VCaP (cell line): ENCODE measurements at regions not wholly inside any gene's neighbourhood (a gene's known extent, or its start where the extent isn't known, plus 50 kb on each side); places are given as distances from the start of the nearest gene placed in this dataset.

ENCODE experiments used
- H3K27ac ChIP-seq: fragments of 450-650 bp; 2 replicates; pipeline ENCODE4 v1.5.1; 2017
- TF ChIP-seq, protein P1 (sequence below): fragments of 450-650 bp; conservative IDR thresholded peaks from 2 replicates; pipeline ENCODE4 v1.5.1; 2017; ENCODE audit warnings: mild to moderate bottlenecking, moderate library complexity

DNA sequence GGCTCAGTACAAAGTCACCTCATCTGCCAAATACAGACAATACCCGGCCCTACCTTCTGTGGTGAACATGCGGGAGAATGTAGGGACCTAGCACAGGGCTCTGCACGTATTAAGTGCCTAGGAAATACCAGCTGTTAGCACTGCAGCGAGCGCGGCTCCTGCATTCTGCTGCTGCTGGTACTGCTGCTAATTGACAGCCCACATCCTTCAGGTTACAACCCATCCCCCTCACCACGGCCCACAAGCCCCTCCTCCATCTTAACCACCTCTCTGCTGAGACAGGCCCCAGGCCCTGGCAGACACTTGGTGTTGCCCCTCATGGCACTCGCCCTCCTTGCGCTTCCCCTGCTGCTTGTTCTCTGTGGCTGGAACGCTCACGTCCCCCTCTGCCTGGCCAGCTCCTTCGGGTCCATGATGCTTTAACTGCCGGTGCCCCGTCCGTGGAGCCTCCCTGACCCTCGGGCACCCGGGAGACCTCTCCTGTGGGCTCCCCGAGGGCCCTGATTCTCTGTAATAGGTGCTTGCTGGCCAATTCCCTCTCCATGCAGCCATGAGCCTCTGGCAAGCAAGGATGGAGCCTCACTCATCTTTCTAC lies 53.3 kb upstream of the LOXL4 start:
- H3K27ac ChIP-seq, result no peak overlapping the region
- TF ChIP-seq, protein P1, sequence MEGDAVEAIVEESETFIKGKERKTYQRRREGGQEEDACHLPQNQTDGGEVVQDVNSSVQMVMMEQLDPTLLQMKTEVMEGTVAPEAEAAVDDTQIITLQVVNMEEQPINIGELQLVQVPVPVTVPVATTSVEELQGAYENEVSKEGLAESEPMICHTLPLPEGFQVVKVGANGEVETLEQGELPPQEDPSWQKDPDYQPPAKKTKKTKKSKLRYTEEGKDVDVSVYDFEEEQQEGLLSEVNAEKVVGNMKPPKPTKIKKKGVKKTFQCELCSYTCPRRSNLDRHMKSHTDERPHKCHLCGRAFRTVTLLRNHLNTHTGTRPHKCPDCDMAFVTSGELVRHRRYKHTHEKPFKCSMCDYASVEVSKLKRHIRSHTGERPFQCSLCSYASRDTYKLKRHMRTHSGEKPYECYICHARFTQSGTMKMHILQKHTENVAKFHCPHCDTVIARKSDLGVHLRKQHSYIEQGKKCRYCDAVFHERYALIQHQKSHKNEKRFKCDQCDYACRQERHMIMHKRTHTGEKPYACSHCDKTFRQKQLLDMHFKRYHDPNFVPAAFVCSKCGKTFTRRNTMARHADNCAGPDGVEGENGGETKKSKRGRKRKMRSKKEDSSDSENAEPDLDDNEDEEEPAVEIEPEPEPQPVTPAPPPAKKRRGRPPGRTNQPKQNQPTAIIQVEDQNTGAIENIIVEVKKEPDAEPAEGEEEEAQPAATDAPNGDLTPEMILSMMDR, result no peak

DNA sequence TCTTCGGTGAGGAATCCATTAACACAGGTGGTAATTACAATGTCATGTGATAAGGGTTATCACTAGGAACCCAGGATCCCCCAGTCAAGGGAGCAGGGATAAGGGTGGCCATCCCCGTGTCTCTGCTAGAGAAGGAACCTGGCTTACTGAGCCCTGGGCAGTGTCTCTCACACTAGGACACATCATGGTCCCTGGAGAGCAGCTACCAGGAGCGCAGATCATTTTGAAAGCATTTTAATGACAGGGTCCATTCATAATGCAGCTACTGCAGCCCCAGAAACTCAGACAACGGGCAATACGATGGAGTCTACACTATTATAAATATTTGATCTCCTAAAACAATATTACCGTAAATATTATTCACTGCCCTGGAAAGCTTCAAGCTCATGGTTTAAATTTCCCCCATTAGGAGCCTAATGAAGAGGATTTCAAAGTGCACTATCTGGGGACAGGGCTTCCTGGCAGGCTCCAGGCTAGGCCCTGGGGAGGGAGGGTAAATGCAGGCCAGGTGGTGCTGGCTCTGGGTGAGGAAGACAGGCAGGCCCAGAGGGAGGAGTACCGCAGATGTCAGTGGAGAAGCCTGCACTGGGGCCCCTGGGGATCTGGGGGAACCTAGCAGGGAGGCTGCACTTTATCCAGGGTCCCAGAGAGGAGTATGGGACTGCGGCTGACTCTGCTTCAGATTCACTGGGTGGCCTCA lies 52.6 kb upstream of the LOXL4 start:
- H3K27ac ChIP-seq, result no peak overlapping the region
- TF ChIP-seq, protein P1, result no peak

DNA sequence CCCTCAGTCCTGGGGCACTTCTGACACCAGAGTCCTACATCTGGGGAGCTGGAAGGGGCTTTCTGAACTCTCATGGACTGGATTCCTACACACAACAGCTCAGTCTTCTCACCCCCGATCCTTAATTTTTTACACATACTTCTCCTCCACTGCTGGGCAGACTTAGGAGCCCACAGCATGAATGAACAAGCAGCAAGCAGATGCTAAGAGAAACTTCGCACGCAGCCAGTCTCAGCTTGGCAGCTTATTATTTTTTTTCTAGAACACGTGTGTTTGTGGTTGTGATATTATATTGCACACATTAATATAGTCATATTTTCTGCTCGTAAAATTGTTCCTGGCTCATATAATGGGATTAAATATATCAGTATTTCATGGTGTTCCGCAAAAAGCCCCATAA lies 50.9 kb upstream of the LOXL4 start:
- TF ChIP-seq, protein P1, result no peak
- H3K27ac ChIP-seq, result no peak overlapping the region
